Large intestine (tissue), 3 donors: ENCODE measurements at regions not wholly inside any gene's neighbourhood (a gene's known extent, or its start where the extent isn't known, plus 50 kb on each side); places are given as distances from the start of the nearest gene placed in this dataset.

Source experiments
- DNase-seq, 2 donors: peaks; one replicate each; pipeline versions ENCODE4 v3.0.0 to v3.0.0-alpha.2; 2013
- H3K27ac ChIP-seq: one replicate; pipeline ENCODE4 v1.5.1; 2013; ENCODE audit warnings: low read length
- H3K27me3 ChIP-seq: 2 replicates; pipeline ENCODE4 v1.6.1; 2013; ENCODE audit warnings: low read length; ENCODE audit not compliant: control insufficient read depth, insufficient read depth
- H3K36me3 ChIP-seq: 2 replicates; pipeline ENCODE4 v1.6.1; 2013; ENCODE audit warnings: low read length; ENCODE audit not compliant: control insufficient read depth, insufficient read depth
- H3K4me1 ChIP-seq: one replicate; pipeline ENCODE4 v1.6.1; 2013; ENCODE audit warnings: low read length; ENCODE audit not compliant: control insufficient read depth, insufficient read depth
- H3K4me3 ChIP-seq: one replicate; pipeline ENCODE4 v1.5.1; 2013; ENCODE audit warnings: low read length
- H3K9me3 ChIP-seq: one replicate; pipeline ENCODE4 v1.6.1; 2013; ENCODE audit warnings: mild to moderate bottlenecking, low read depth, low read length, moderate library complexity; ENCODE audit not compliant: control insufficient read depth
- WGBS: methylation state at CpG from one replicate; pipeline ENCODE4 v1.1.5; 2013; ENCODE audit warnings: low lambda C conversion rate; ENCODE audit not compliant: insufficient coverage; 5-methylcytosine and 5-hydroxymethylcytosine counted together

GRCh38 chr5:2267991-2268390 lies 385.3 kb upstream of the IRX4 start:
- no peaks in the 10 kb centered on the region for H3K4me1 ChIP-seq
- DNase-seq: no peak
- no peak overlapping the region for H3K4me3 ChIP-seq
- H3K27me3 ChIP-seq: no peaks in the 10 kb centered on the region
- H3K27ac ChIP-seq: no peak overlapping the region
- no peaks in the 10 kb centered on the region for H3K36me3 ChIP-seq
- WGBS: 100% methylated on average over 2 of the region's 13 CpGs
- H3K9me3 ChIP-seq: no peaks in the 10 kb centered on the region

DNA sequence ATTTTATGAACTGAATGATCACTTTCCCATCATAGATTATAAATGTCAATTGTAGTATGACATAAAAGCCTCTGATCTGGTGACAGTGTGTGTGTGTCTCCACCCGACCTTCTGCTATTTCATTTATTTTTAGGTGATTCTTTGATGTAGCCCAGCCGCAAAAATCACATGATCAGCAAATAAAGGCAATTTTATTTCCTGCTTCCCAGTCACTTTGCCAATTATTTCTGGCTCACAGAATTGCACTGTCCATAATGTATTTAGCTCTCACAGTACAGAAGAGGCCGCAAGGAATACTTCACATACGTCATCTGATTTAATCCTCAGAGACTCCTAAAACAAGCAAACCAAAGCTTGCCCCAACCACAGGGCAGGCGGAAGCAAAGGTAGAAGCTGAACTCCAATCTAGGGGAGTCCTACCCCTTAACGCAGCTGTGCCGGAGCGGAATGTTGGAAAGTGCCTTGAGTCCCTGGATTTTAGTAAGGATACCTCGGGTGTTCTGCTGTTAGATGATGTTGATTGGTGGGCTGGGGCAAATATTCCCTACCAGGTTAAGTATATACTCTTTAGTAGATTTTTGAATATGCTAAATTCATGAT lies 384.0 kb upstream of the IRX4 start:
- Histone ChIP-seq H3K4me1 (no peaks in the 10 kb centered on the region), H3K9me3 (no peaks in the 10 kb centered on the region), H3K27me3 (no peaks in the 10 kb centered on the region), H3K36me3 (no peaks in the 10 kb centered on the region), H3K27ac (no peak overlapping the region), H3K4me3 (no peak overlapping the region)
- WGBS: 100% methylated on average over 1 of the region's 9 CpGs
- DNase-seq: no peak

- no peak for DNase-seq
- H3K27ac ChIP-seq: no peak overlapping the region
- no peaks in the 10 kb centered on the region for H3K9me3 ChIP-seq
- H3K4me3 ChIP-seq: no peak overlapping the region
- H3K4me1 ChIP-seq: no peaks in the 10 kb centered on the region
- 70% methylated on average over 2 of the region's 11 CpGs for WGBS
- H3K36me3 ChIP-seq: no peaks in the 10 kb centered on the region
- H3K27me3 ChIP-seq: no peaks in the 10 kb centered on the region
Observed at GRCh38 chr5:2265341-2265740, 382.6 kb upstream of the IRX4 start.

DNA sequence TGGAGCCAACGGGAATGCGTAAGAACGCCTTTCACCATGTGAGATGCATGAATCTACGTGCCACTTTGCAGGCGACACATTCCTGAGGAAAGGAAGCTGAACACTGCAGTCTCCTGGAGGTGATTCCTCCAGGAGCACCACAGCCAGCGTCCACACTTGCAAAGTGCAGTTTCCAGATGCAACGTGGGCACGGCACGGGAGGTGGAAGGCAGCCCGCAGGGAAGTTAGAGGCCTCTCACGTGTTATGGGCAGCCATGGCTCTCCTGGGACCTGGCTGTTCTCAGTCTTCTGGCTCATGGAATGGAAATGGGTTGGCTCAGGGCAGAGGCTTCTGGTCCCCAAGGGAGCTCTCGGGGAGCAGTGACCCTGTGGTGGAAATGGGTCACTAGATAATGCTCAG lies 381.0 kb upstream of the IRX4 start:
- no peak for DNase-seq

GRCh38 chr5:2262620-2263019 lies 379.9 kb upstream of the IRX4 start:
- WGBS: no CpG with 5 or more reads among the region's 9 CpGs
- Histone ChIP-seq H3K27ac (no peak overlapping the region), H3K4me1 (no peaks in the 10 kb centered on the region), H3K36me3 (no peaks in the 10 kb centered on the region), H3K9me3 (no peaks in the 10 kb centered on the region), H3K4me3 (no peak overlapping the region), H3K27me3 (no peaks in the 10 kb centered on the region)
- DNase-seq: no peak

More for the DNA sequence above, 381.0 kb upstream of the IRX4 start:
- H3K4me3 ChIP-seq: no peak overlapping the region
- H3K4me1 ChIP-seq: no peaks in the 10 kb centered on the region
- no peaks in the 10 kb centered on the region for H3K27me3 ChIP-seq
- H3K36me3 ChIP-seq: no peaks in the 10 kb centered on the region
- H3K9me3 ChIP-seq: no peaks in the 10 kb centered on the region
- no CpG with 5 or more reads among the region's 12 CpGs for WGBS
- H3K27ac ChIP-seq: no peak overlapping the region

GRCh38 chr5:2261004-2261703 lies 378.4 kb upstream of the IRX4 start:
- Histone ChIP-seq H3K9me3 (no peaks in the 10 kb centered on the region), H3K4me3 (no peak overlapping the region), H3K27me3 (no peaks in the 10 kb centered on the region), H3K36me3 (no peaks in the 10 kb centered on the region), H3K27ac (no peak overlapping the region), H3K4me1 (no peaks in the 10 kb centered on the region)
- WGBS: no CpG with 5 or more reads among the region's 32 CpGs
- no peak for DNase-seq

DNA sequence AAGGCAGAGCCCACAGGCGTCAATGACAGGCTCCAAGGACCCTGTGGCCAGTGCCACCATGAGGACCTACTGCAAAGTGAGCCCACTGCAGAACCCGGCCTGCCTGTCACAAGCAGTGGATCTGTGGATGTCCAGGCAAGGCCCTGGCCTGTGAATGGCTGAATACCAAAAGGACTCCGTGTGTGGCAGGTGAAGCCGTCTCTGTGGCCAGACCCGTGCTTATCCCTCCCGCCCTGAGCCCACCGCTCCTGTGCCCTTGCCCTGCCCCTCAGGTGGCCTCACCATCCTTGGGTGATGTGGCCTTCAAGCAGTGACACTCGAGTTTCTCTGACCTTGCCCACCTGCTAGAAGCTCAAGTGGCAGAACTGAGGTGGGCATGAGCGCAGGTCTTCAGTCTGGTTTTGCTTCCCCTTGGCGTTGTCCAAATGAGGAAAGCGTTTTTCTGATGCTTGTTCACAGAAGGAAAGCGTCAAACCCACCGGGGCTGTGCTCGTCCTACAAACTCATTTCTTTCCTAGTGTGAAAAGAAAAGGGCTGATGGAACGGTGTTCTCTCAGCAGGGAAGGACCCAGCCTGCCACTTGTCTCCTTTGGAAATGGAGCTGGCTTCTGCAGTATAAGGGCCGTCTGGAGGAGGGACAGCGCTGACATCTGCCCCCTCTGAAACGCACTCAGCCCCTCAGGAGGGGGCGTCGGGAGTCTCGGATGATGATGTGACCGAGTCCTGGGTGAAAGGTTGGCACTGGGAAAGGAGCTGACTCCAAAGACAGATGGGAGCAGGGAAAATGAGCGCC lies 377.7 kb upstream of the IRX4 start:
- WGBS: no CpG with 5 or more reads among the region's 23 CpGs

DNA sequence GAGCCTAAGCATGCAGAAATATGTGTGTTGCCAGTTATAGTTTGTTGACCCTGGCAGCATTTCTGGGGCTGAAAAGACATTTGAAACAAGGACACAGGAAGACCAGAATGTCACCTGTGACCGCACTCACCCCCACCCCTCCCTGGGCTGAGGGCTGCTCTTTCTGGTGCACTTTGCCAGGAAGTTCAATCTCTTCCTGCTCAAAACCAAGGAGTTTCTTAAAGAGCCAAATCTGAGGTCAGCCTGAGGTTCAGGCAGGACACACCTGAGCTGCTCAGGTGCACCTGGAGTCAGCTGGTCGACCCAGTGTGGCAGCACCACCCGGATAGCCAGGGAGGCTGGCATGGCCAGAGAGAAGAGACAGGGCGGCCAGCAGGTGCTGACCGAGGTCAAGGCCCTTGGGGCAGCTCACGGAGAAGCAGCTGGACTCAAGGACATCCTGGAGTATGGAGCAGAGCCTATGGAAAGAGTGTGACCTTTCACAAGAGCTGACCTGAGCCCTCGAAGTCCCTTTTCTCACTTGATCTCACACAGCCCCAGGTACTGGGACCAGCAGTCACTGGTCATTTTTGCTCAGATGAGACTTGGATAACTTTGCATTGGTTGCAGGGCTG lies 376.9 kb upstream of the IRX4 start:
- no CpG with 5 or more reads among the region's 7 CpGs for WGBS
- H3K4me3 ChIP-seq: no peak overlapping the region

More for the DNA sequence above, 377.7 kb upstream of the IRX4 start:
- Histone ChIP-seq H3K4me1 (no peaks in the 10 kb centered on the region), H3K36me3 (no peaks in the 10 kb centered on the region), H3K27ac (no peak overlapping the region), H3K27me3 (no peaks in the 10 kb centered on the region), H3K4me3 (no peak overlapping the region), H3K9me3 (no peaks in the 10 kb centered on the region)
- DNase-seq: no peak

DNA sequence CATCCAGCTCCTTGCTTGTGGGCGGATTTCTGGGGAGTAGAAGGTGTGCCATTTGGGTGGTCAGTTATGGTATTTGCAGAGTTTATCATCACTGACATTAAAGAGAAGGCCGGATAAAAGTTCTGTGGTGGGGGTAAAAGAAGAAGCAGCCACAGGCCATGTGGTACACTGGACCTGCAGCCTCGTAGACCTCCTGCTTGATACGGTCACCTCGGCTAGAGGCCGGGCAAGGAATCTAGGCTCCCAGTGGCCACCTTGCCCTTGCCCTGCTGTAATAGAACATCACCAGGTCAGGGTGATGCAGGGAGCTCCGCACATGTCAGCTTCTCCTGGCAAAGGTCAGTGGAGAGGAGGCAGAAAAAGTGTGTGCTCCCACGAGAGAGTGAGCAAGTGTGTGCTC lies 376.1 kb upstream of the IRX4 start:
- no peaks in the 10 kb centered on the region for H3K36me3 ChIP-seq
- H3K4me3 ChIP-seq: no peak overlapping the region
- no peaks in the 10 kb centered on the region for H3K9me3 ChIP-seq
- 100% methylated on average over 1 of the region's 8 CpGs for WGBS
- no peaks in the 10 kb centered on the region for H3K27me3 ChIP-seq
- H3K27ac ChIP-seq: no peak overlapping the region
- DNase-seq: no peak
- H3K4me1 ChIP-seq: no peaks in the 10 kb centered on the region

More for the DNA sequence above, 376.9 kb upstream of the IRX4 start:
- no peaks in the 10 kb centered on the region for H3K27me3 ChIP-seq
- no peaks in the 10 kb centered on the region for H3K4me1 ChIP-seq
- no peaks in the 10 kb centered on the region for H3K9me3 ChIP-seq
- no peak overlapping the region for H3K27ac ChIP-seq
- no peak for DNase-seq
- no peaks in the 10 kb centered on the region for H3K36me3 ChIP-seq
